ENCODE measurements at regions not wholly inside any gene's neighbourhood (a gene's known extent, or its start where the extent isn't known, plus 50 kb on each side); places are given as distances from the start of the nearest gene placed in this dataset.

DNA sequence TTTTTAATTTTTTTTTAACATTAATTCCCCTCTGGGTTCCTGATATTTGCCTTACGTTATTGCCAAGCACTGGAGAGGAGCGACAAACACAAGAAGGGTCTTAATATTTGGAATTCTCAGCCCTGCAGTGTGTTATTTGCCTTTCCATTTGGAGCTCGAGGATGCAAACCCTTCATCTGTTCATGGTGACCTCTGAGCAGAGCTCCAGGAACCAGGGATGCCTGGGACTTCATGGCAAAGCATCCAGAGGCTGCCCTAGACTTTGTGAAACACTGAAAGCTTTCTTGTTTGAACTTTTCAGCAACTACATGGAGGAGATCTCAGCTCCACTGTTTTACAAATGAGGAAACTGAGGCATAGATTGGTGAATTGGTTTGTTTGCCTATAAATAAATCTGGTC lies 254.2 kb downstream of the CBLN1 start:
- TF ChIP-seq CTCF (IDR thresholded peaks at IDR 0.05; ENCODE audit: low read depth, low read length, poor library complexity, severe bottlenecking) (no peak), EZH2phosphoT487 (IDR thresholded peaks at IDR 0.05; ENCODE audit: borderline replicate concordance, low read length) (no peak)
